ENCODE measurements at regions not wholly inside any gene's neighbourhood (a gene's known extent, or its start where the extent isn't known, plus 50 kb on each side); places are given as distances from the start of the nearest gene placed in this dataset.

GRCh38 chr2:22290302-22290701 lies 1094.7 kb upstream of the KLHL29 start:
- no peak for TF ChIP-seq MAFK (IDR thresholded peaks at IDR 0.05; ENCODE audit: partially characterized antibody)
- no peak for TF ChIP-seq HDAC2 (IDR thresholded peaks at IDR 0.05)
- TF ChIP-seq CTCF (IDR thresholded peaks at IDR 0.05): no peak
- no peak for TF ChIP-seq POLR2A (IDR thresholded peaks at IDR 0.05; ENCODE audit: low read length)
- TF ChIP-seq SREBF2 (IDR thresholded peaks at IDR 0.05): no peak
- TF ChIP-seq RNF2 (IDR thresholded peaks at IDR 0.05; ENCODE audit: borderline replicate concordance, low read depth): no peak
- TF ChIP-seq JUN (IDR thresholded peaks at IDR 0.05): no peak
- no peak for TF ChIP-seq EP300 (IDR thresholded peaks at IDR 0.05)
- no peak for TF ChIP-seq ZFP36 (IDR thresholded peaks at IDR 0.05; ENCODE audit: borderline replicate concordance, partially characterized antibody)
- no peak for TF ChIP-seq HMGXB4 (CRISPR knock-in tag; IDR thresholded peaks at IDR 0.05; ENCODE audit: borderline replicate concordance)
